DOHH2 (cell line): ENCODE measurements at regions not wholly inside any gene's neighbourhood (a gene's known extent, or its start where the extent isn't known, plus 50 kb on each side); places are given as distances from the start of the nearest gene placed in this dataset.

Source experiments
- CTCF ChIP-seq: fragments of 200-600 bp; sonication (generic); IDR thresholded peaks from one replicate; pipeline ENCODE4 v1.5.1; 2014; ENCODE audit warnings: antibody characterized with exemption, mild to moderate bottlenecking, low read depth, low read length; ENCODE audit not compliant: poor library complexity, severe bottlenecking
- EZH2phosphoT487 ChIP-seq: fragments of 200-600 bp; sonication (generic); IDR thresholded peaks from 2 replicates; pipeline ENCODE4 v1.6.1; 2017; ENCODE audit warnings: borderline replicate concordance, mild to moderate bottlenecking, antibody characterized with exemption, low read length, moderate library complexity, mixed read lengths

DNA sequence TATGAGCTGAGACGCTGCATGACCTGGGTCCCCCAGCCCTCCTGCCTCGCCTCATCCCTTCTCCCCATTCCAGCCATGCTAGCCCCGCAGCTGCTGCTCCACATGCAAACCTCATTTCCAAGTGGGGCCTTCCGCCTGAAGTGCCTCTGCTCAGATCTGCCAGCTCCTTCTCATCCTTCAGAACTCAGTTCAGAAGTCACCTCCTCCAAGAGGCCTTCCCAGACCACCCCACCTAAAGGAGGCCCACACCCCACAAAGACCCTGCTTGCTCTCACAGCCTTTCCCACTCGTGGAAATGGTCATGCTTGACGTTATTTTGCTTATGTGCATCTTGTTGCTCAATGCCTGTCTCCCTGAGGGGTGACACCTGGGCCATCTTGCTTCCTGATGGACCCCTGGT, 58.7 kb downstream of the RMI2 start:
- no peak for TF ChIP-seq CTCF
- TF ChIP-seq EZH2phosphoT487: no peak
